ENCODE measurements at regions not wholly inside any gene's neighbourhood (a gene's known extent, or its start where the extent isn't known, plus 50 kb on each side); places are given as distances from the start of the nearest gene placed in this dataset.

DNA sequence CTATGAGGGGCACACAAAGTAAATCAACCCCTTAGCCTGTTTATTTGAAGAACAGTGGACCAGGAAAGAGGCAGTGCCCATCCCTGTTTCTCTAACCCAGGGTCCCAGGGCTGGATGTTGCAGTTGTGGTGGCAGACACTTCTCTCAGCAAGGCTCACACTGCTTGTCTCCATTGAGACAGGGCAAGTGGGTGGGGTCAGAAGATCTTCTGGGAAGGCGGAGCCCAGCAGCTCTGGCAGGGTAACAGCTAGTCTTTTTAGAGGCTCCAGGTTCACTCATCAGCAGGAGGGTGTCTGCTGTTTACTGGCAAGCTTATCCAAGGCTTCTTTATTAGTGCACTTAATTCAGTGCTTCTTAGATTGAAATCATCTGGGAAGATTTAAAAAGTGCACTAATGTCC, 659.8 kb upstream of the DIPK2B start:
- Histone ChIP-seq H3K9ac (ENCODE audit: low read length) (no peak overlapping the region), H3K27ac (ENCODE audit: low read length) (no peak overlapping the region), H3K4me3 (ENCODE audit: low read length) (no peak overlapping the region), H3K27me3 (ENCODE audit: control insufficient read depth, insufficient read depth, low read length) (no peaks in the 10 kb centered on the region), H3K4me1 (ENCODE audit: control insufficient read depth, low read depth, low read length) (peaks cover 6% of the 10 kb centered on the region), H3K9me3 (ENCODE audit: control insufficient read depth, low read depth, low read length) (peaks cover 13% of the 10 kb centered on the region), H3K36me3 (ENCODE audit: control insufficient read depth, low read depth, low read length) (no peaks in the 10 kb centered on the region)

DNA sequence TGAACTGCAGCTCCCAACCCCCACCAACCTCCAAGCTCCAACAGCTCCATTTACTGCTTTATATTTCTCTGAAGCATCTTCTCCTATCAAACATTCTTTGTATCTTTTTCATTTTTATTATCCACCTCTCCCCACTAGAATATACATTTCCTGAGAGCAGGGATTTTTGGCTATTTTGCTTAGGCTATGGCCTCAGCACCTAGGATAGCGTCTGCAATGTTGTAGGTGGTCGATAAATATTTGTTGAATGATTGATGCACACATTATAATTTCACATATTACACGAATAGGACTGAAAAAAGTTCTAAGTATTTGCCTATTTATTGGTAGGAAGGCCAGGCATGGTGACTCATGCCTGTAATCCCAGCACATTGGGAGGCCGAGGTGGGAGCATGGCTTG, 658.7 kb upstream of the DIPK2B start:
- Histone ChIP-seq H3K4me3 (ENCODE audit: low read length) (no peak overlapping the region), H3K27ac (ENCODE audit: low read length) (no peak overlapping the region), H3K4me1 (ENCODE audit: control insufficient read depth, low read depth, low read length) (peaks cover 6% of the 10 kb centered on the region), H3K36me3 (ENCODE audit: control insufficient read depth, low read depth, low read length) (no peaks in the 10 kb centered on the region), H3K9me3 (ENCODE audit: control insufficient read depth, low read depth, low read length) (peaks cover 13% of the 10 kb centered on the region), H3K9ac (ENCODE audit: low read length) (no peak overlapping the region), H3K27me3 (ENCODE audit: control insufficient read depth, insufficient read depth, low read length) (no peaks in the 10 kb centered on the region)

- peak overlapping the region; percentile 25 for H3K4me3 ChIP-seq (ENCODE audit: low read length)
- H3K27me3 ChIP-seq (ENCODE audit: control insufficient read depth, insufficient read depth, low read length): no peaks in the 10 kb centered on the region
- H3K4me1 ChIP-seq (ENCODE audit: control insufficient read depth, low read depth, low read length): peaks cover 17% of the 10 kb centered on the region
- peak overlapping the region; percentile 46 for H3K9ac ChIP-seq (ENCODE audit: low read length)
- peaks cover 3% of the 10 kb centered on the region for H3K9me3 ChIP-seq (ENCODE audit: control insufficient read depth, low read depth, low read length)
- peak overlapping the region; percentile 24 for H3K27ac ChIP-seq (ENCODE audit: low read length)
- peaks cover 5% of the 10 kb centered on the region for H3K36me3 ChIP-seq (ENCODE audit: control insufficient read depth, low read depth, low read length)
These were observed 652.2 kb upstream of the DIPK2B start for GRCh38 chrX:45852884-45853283.

GRCh38 chrX:45851434-45851991, 650.8 kb upstream of the DIPK2B start:
- H3K27ac ChIP-seq (ENCODE audit: low read length): no peak overlapping the region
- H3K9ac ChIP-seq (ENCODE audit: low read length): peak overlapping the region; percentile 73

GRCh38 chrX:45850775-45851433, 650.2 kb upstream of the DIPK2B start:
- H3K9ac ChIP-seq (ENCODE audit: low read length): peak overlapping the region; percentile 73

More at GRCh38 chrX:45851434-45851991, 650.8 kb upstream of the DIPK2B start:
- Histone ChIP-seq H3K9me3 (ENCODE audit: control insufficient read depth, low read depth, low read length) (no peaks in the 10 kb centered on the region), H3K4me1 (ENCODE audit: control insufficient read depth, low read depth, low read length) (peaks cover 17% of the 10 kb centered on the region), H3K4me3 (ENCODE audit: low read length) (peak overlapping the region; percentile 92), H3K27me3 (ENCODE audit: control insufficient read depth, insufficient read depth, low read length) (no peaks in the 10 kb centered on the region), H3K36me3 (ENCODE audit: control insufficient read depth, low read depth, low read length) (peaks cover 17% of the 10 kb centered on the region)

DNA sequence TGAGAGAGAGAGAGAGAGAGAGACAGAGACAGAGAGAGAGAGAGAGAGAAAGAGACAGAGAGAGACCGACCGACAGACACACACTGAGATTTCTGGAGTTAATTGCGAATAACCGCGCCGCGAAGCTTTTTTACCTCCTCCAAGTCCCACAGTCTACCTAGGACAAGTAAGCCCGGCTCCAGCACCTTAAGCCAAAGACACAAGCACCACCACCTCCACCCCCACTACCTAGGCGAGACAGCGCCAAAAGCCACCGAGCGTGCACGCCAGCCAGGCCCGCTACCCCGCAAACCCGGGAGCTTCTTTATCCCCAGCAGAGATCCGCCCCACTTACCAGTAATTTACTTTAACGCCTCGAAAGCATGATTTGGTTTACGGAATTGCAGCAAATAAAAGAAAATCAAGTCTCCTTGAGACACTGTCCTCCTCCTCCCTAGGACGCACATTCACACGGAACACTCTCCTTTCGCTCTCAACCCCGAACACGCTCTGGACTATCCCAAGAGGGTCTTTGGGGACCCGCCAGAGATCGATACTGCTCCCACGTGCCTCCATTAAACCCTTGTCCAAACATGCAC, 649.6 kb upstream of the DIPK2B start:
- peaks cover 28% of the 10 kb centered on the region for H3K36me3 ChIP-seq (ENCODE audit: control insufficient read depth, low read depth, low read length)
- no peak overlapping the region for H3K27ac ChIP-seq (ENCODE audit: low read length)
- no peaks in the 10 kb centered on the region for H3K27me3 ChIP-seq (ENCODE audit: control insufficient read depth, insufficient read depth, low read length)
- H3K9ac ChIP-seq (ENCODE audit: low read length): peak overlapping the region; percentile 73
- H3K9me3 ChIP-seq (ENCODE audit: control insufficient read depth, low read depth, low read length): peaks cover 3% of the 10 kb centered on the region
- peak overlapping the region; percentile 92 for H3K4me3 ChIP-seq (ENCODE audit: low read length)
- peaks cover 17% of the 10 kb centered on the region for H3K4me1 ChIP-seq (ENCODE audit: control insufficient read depth, low read depth, low read length)

More at GRCh38 chrX:45850775-45851433, 650.2 kb upstream of the DIPK2B start:
- Histone ChIP-seq H3K27me3 (ENCODE audit: control insufficient read depth, insufficient read depth, low read length) (no peaks in the 10 kb centered on the region), H3K36me3 (ENCODE audit: control insufficient read depth, low read depth, low read length) (peaks cover 22% of the 10 kb centered on the region), H3K27ac (ENCODE audit: low read length) (no peak overlapping the region), H3K9me3 (ENCODE audit: control insufficient read depth, low read depth, low read length) (peaks cover 1% of the 10 kb centered on the region), H3K4me3 (ENCODE audit: low read length) (peak overlapping the region; percentile 92), H3K4me1 (ENCODE audit: control insufficient read depth, low read depth, low read length) (peaks cover 17% of the 10 kb centered on the region)

GRCh38 chrX:45849261-45849862, 648.7 kb upstream of the DIPK2B start:
- Histone ChIP-seq H3K27ac (ENCODE audit: low read length) (no peak overlapping the region), H3K9ac (ENCODE audit: low read length) (peak overlapping the region; percentile 73), H3K9me3 (ENCODE audit: control insufficient read depth, low read depth, low read length) (peaks cover 3% of the 10 kb centered on the region), H3K4me1 (ENCODE audit: control insufficient read depth, low read depth, low read length) (peaks cover 17% of the 10 kb centered on the region), H3K4me3 (ENCODE audit: low read length) (peak overlapping the region; percentile 92), H3K36me3 (ENCODE audit: control insufficient read depth, low read depth, low read length) (peaks cover 33% of the 10 kb centered on the region), H3K27me3 (ENCODE audit: control insufficient read depth, insufficient read depth, low read length) (no peaks in the 10 kb centered on the region)

DNA sequence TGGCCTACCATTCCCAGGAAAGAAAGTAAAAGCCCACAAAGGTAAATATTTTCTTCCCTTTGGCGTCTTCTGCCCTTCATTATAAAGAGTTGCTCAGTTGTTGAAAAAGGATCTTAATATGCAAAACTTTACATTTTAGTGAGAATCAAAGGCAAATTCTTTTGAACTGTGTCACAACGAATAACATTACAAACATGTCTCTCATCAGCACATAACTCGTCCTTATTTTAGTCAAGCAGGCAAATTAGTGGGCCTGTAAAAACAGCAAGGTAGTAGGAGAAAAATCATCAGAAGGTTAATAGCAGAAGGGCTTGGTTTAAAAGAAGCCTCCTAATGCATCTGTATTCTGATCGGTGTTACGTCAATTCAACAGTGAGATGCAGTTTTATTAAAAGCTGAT, 647.3 kb upstream of the DIPK2B start:
- Histone ChIP-seq H3K27ac (ENCODE audit: low read length) (no peak overlapping the region), H3K36me3 (ENCODE audit: control insufficient read depth, low read depth, low read length) (peaks cover 43% of the 10 kb centered on the region), H3K4me1 (ENCODE audit: control insufficient read depth, low read depth, low read length) (peaks cover 7% of the 10 kb centered on the region), H3K9ac (ENCODE audit: low read length) (no peak overlapping the region), H3K9me3 (ENCODE audit: control insufficient read depth, low read depth, low read length) (peaks cover 9% of the 10 kb centered on the region), H3K4me3 (ENCODE audit: low read length) (peak overlapping the region; percentile 22), H3K27me3 (ENCODE audit: control insufficient read depth, insufficient read depth, low read length) (no peaks in the 10 kb centered on the region)

- Histone ChIP-seq H3K4me3 (ENCODE audit: low read length) (no peak overlapping the region), H3K4me1 (ENCODE audit: control insufficient read depth, low read depth, low read length) (no peaks in the 10 kb centered on the region), H3K27ac (ENCODE audit: low read length) (no peak overlapping the region), H3K9me3 (ENCODE audit: control insufficient read depth, low read depth, low read length) (peaks cover 9% of the 10 kb centered on the region), H3K9ac (ENCODE audit: low read length) (no peak overlapping the region), H3K36me3 (ENCODE audit: control insufficient read depth, low read depth, low read length) (peaks cover 58% of the 10 kb centered on the region), H3K27me3 (ENCODE audit: control insufficient read depth, insufficient read depth, low read length) (no peaks in the 10 kb centered on the region)
These were observed 645.7 kb upstream of the DIPK2B start for GRCh38 chrX:45846328-45846727.

- no peak overlapping the region for H3K27ac ChIP-seq (ENCODE audit: low read length)
- H3K27me3 ChIP-seq (ENCODE audit: control insufficient read depth, insufficient read depth, low read length): no peaks in the 10 kb centered on the region
- peaks cover 15% of the 10 kb centered on the region for H3K9me3 ChIP-seq (ENCODE audit: control insufficient read depth, low read depth, low read length)
- no peak overlapping the region for H3K4me3 ChIP-seq (ENCODE audit: low read length)
- peaks cover 58% of the 10 kb centered on the region for H3K36me3 ChIP-seq (ENCODE audit: control insufficient read depth, low read depth, low read length)
- H3K4me1 ChIP-seq (ENCODE audit: control insufficient read depth, low read depth, low read length): no peaks in the 10 kb centered on the region
- no peak overlapping the region for H3K9ac ChIP-seq (ENCODE audit: low read length)
These were observed 644.5 kb upstream of the DIPK2B start for GRCh38 chrX:45845142-45845541.

GRCh38 chrX:45843518-45843917, 642.8 kb upstream of the DIPK2B start:
- Histone ChIP-seq H3K9ac (ENCODE audit: low read length) (no peak overlapping the region), H3K4me1 (ENCODE audit: control insufficient read depth, low read depth, low read length) (no peaks in the 10 kb centered on the region), H3K4me3 (ENCODE audit: low read length) (no peak overlapping the region), H3K9me3 (ENCODE audit: control insufficient read depth, low read depth, low read length) (peaks cover 18% of the 10 kb centered on the region), H3K27ac (ENCODE audit: low read length) (no peak overlapping the region), H3K27me3 (ENCODE audit: control insufficient read depth, insufficient read depth, low read length) (no peaks in the 10 kb centered on the region), H3K36me3 (ENCODE audit: control insufficient read depth, low read depth, low read length) (peaks cover 58% of the 10 kb centered on the region)

Measured in iPS-18a (cell line).